ENCODE measurements at regions not wholly inside any gene's neighbourhood (a gene's known extent, or its start where the extent isn't known, plus 50 kb on each side); places are given as distances from the start of the nearest gene placed in this dataset.

DNA sequence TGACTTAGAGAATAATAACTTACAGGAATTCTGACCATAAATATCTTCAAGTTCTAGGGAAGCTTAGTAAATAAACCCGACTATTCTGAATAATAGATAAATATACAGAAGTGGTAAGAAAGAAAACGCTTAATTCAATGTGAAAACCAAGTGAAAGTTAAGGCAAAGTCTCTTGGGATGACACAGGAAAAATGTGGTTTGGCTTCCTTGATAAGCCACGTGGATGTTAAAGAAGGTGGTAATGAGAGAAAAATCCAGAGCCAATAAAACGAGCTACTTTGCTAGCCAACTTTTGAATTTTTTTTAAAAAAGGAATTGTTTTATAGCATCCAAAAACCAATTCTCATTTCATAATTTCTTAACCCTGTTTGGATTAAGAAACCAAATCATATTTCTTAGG, 166.2 kb upstream of the VRK2 start:
- no peak overlapping the region for H3K14ac ChIP-seq (ENCODE audit: insufficient read depth, low read length)
- no peak overlapping the region for H2BK5ac ChIP-seq (ENCODE audit: insufficient read length, low read length)
- no peaks in the 10 kb centered on the region for H3K27me3 ChIP-seq (ENCODE audit: insufficient read depth, low read length)
- no peaks in the 10 kb centered on the region for H3K9me3 Mint-ChIP-seq
- H3K36me3 Mint-ChIP-seq (ENCODE audit: insufficient read depth in 1 of 3, low read depth in 3 of 3): no peaks in the 10 kb centered on the region
- no peak overlapping the region for H3K4me3 Mint-ChIP-seq
- H3K23ac ChIP-seq (ENCODE audit: insufficient read length, low read depth, low read length): no peak overlapping the region
- H3K23me2 ChIP-seq (ENCODE audit: insufficient read length, low read depth, low read length, poor library complexity, severe bottlenecking): no peaks in the 10 kb centered on the region
- no peaks in the 10 kb centered on the region for H3K79me1 ChIP-seq (ENCODE audit: insufficient read depth, low read depth, low read length, poor library complexity, severe bottlenecking)
- H4K91ac ChIP-seq (ENCODE audit: insufficient read length, low read depth, low read length): no peak overlapping the region
- H2BK20ac ChIP-seq (ENCODE audit: low read depth, low read length, poor library complexity, severe bottlenecking): no peak overlapping the region
- no peak overlapping the region for H2BK12ac ChIP-seq (ENCODE audit: insufficient read length, low read depth, low read length)
- no peak overlapping the region for H2BK15ac ChIP-seq (ENCODE audit: low read depth, low read length)
- H3K4ac ChIP-seq (ENCODE audit: low read depth, low read length): no peak overlapping the region
- H2AFZ ChIP-seq (ENCODE audit: low read length): no peak overlapping the region
- no peak overlapping the region for H2AK5ac ChIP-seq (ENCODE audit: insufficient read length, low read length)
- H3K27me3 Mint-ChIP-seq (ENCODE audit: low read depth): no peaks in the 10 kb centered on the region
- no peaks in the 10 kb centered on the region for H4K20me1 ChIP-seq (ENCODE audit: control insufficient read depth, insufficient read depth, insufficient read length)
- no peaks in the 10 kb centered on the region for H3K9me3 ChIP-seq (ENCODE audit: control insufficient read depth, low read depth, low read length)
- H3T11ph ChIP-seq (ENCODE audit: low read length): no peak overlapping the region
- H3K4me1 Mint-ChIP-seq: peaks cover 9 to 11% of the 10 kb centered on the region in 2 experiments
- no peak overlapping the region for H3K27ac ChIP-seq (ENCODE audit: insufficient read length, low read depth, low read length)
- H3K9ac ChIP-seq (ENCODE audit: extremely low read depth, insufficient read length, low read length): no peak overlapping the region
- no CpG with 5 or more reads among the region's 4 CpGs for WGBS (ENCODE audit: extremely low coverage, insufficient read length, low lambda C conversion rate)
- H3K4me2 ChIP-seq (ENCODE audit: insufficient read depth, insufficient read length, low read length): no peak overlapping the region
- H3K79me2 ChIP-seq (ENCODE audit: insufficient read depth, low read length): no peaks in the 10 kb centered on the region
- no peak for TF ChIP-seq CTCF (conservative IDR thresholded peaks at IDR 0.05)
- H4K5ac ChIP-seq (ENCODE audit: insufficient read length, low read depth, low read length): no peak overlapping the region
- H3K18ac ChIP-seq (ENCODE audit: insufficient read length, low read depth, low read length): no peak overlapping the region
- no peak overlapping the region for H2BK120ac ChIP-seq (ENCODE audit: low read depth, low read length, poor library complexity, severe bottlenecking)
- no peak overlapping the region for H3K27ac Mint-ChIP-seq
- no peak for DNase-seq
- no peak overlapping the region for H4K8ac ChIP-seq (replicated peaks; ENCODE audit: insufficient read length, low read depth, low read length)
- no peak overlapping the region for H3K56ac ChIP-seq (ENCODE audit: insufficient read length, low read depth, low read length)
- no peaks in the 10 kb centered on the region; the same call in 1 of the 2 replicates for H3K4me1 ChIP-seq (ENCODE audit: insufficient read depth, low read length)

Measured in H9 (cell line).